Aorta (tissue), 5 donors: ENCODE measurements at regions not wholly inside any gene's neighbourhood (a gene's known extent, or its start where the extent isn't known, plus 50 kb on each side); places are given as distances from the start of the nearest gene placed in this dataset.

ENCODE experiments used
- ATAC-seq: fragments of 200-7000 bp; cut with Tn5 transposase; one replicate; pipeline ENCODE4 v1.9.1; 2022; ENCODE audit warnings: moderate library complexity; ENCODE audit not compliant: low FRiP score
- DNase-seq, 2 donors: peaks; one replicate each; pipeline ENCODE4 v3.0.0-alpha.2; 2020
- H3K27ac ChIP-seq, 2 donors: one replicate each; pipeline ENCODE4 v1.5.1; 2013; ENCODE audit warnings: low read length in 2 of 2, mild to moderate bottlenecking in 2 of 2, moderate library complexity in 2 of 2, control low read depth in 1 of 2, inconsistent platforms in 1 of 2, low read depth in 1 of 2
- H3K27me3 ChIP-seq, 2 donors: one replicate each; pipeline ENCODE4 v1.6.1; 2013; ENCODE audit warnings: control low read depth in 1 of 2, low read length in 1 of 2, mild to moderate bottlenecking in 1 of 2, moderate library complexity in 1 of 2; ENCODE audit not compliant: insufficient read depth in 2 of 2, control insufficient read depth in 1 of 2
- H3K36me3 ChIP-seq, 2 donors: one replicate each; pipeline ENCODE4 v1.6.1; 2013; ENCODE audit warnings: control low read depth in 1 of 2, low read length in 1 of 2, mild to moderate bottlenecking in 1 of 2; ENCODE audit not compliant: insufficient read depth in 2 of 2, control insufficient read depth in 1 of 2
- H3K4me1 ChIP-seq, 2 donors: one replicate each; pipeline ENCODE4 v1.6.1; 2013; ENCODE audit warnings: low read length in 2 of 2, control low read depth in 1 of 2, mild to moderate bottlenecking in 1 of 2, moderate library complexity in 1 of 2; ENCODE audit not compliant: insufficient read depth in 2 of 2, control insufficient read depth in 1 of 2
- H3K4me3 ChIP-seq, 2 donors: one replicate each; pipeline ENCODE4 v1.5.1; 2013; ENCODE audit warnings: low read length in 2 of 2, control low read depth in 1 of 2, mild to moderate bottlenecking in 1 of 2
- H3K9me3 ChIP-seq: one replicate; pipeline ENCODE4 v1.6.1; 2013; ENCODE audit warnings: mild to moderate bottlenecking, low read length; ENCODE audit not compliant: control insufficient read depth
- WGBS, 2 donors: extraction: QIAGEN DNeasy Blood & Tissue Kit; methylation state at CpG; one replicate each; pipeline ENCODE4 v1.1.7; 2013; 5-methylcytosine and 5-hydroxymethylcytosine counted together
- intact Hi-C, 2 donors: fragments of 100-400 bp; cut with DNase I; formaldehyde crosslinking; loops; one replicate each; pipeline versions ENCODE4 v1.14.2 to v1.15.0; 2022
- donor health status: healthy with polysubstance abuse.
- donor health status: Bipolar disorder and iron deficiency.
- donor health status: DM: no; HTN: no; CAD: no.
- donor health status: DM: no; HTN: no; CAD: no.
- donor health status: DM: yes; HTN: yes; CAD: no.

GRCh38 chr2:8223695-8224346 lies 458.0 kb upstream of the ID2 start:
- Histone ChIP-seq H3K4me1 (peaks cover 0 to 5% of the 10 kb centered on the region in 2 donors), H3K9me3 (no peaks in the 10 kb centered on the region), H3K4me3 (no peak overlapping the region), H3K27me3 (no peaks in the 10 kb centered on the region), H3K27ac (no peak overlapping the region), H3K36me3 (no peaks in the 10 kb centered on the region)
- WGBS, 2 donors = 96 to 97% methylated on average over 18 of the region's 18 CpGs
- ATAC-seq (no peak), DNase-seq (no peak)
- intact Hi-C loops = no loop called here

GRCh38 chr2:8224347-8225190 lies 457.3 kb upstream of the ID2 start:
- no peaks in the 10 kb centered on the region for H3K27me3 ChIP-seq
- no peaks in the 10 kb centered on the region for H3K36me3 ChIP-seq
- no peak overlapping the region for H3K4me3 ChIP-seq
- ATAC-seq (no peak), DNase-seq (no peak)
- no peaks in the 10 kb centered on the region for H3K9me3 ChIP-seq
- no peak overlapping the region for H3K27ac ChIP-seq
- peaks cover 0 to 5% of the 10 kb centered on the region in 2 donors for H3K4me1 ChIP-seq
- WGBS, 2 donors = 93 to 96% methylated on average over 16 of the region's 16 CpGs
- intact Hi-C loops = no loop called here

GRCh38 chr2:8225266-8225665 lies 456.6 kb upstream of the ID2 start:
- peak; percentile 34 for ATAC-seq
- no peak for DNase-seq
- H3K27ac ChIP-seq = no peak overlapping the region
- peaks cover 0 to 5% of the 10 kb centered on the region in 2 donors for H3K4me1 ChIP-seq
- intact Hi-C loops = no loop called here
- no peaks in the 10 kb centered on the region for H3K9me3 ChIP-seq
- no peak overlapping the region for H3K4me3 ChIP-seq
- H3K27me3 ChIP-seq = no peaks in the 10 kb centered on the region
- WGBS, 2 donors = 46 to 50% methylated on average over 5 of the region's 5 CpGs
- H3K36me3 ChIP-seq = no peaks in the 10 kb centered on the region

GRCh38 chr2:8225798-8226197 lies 456.1 kb upstream of the ID2 start:
- intact Hi-C loops = no loop called here
- peaks cover 0 to 1% of the 10 kb centered on the region in 2 donors for H3K4me1 ChIP-seq
- no peaks in the 10 kb centered on the region for H3K27me3 ChIP-seq
- H3K27ac ChIP-seq = no peak overlapping the region
- H3K4me3 ChIP-seq = no peak overlapping the region
- no peaks in the 10 kb centered on the region for H3K9me3 ChIP-seq
- H3K36me3 ChIP-seq = no peaks in the 10 kb centered on the region
- WGBS, 2 donors = 94 to 96% methylated on average over 6 of the region's 6 CpGs
- ATAC-seq = no peak
- no peak for DNase-seq

GRCh38 chr2:8229546-8229986 lies 452.3 kb upstream of the ID2 start:
- peak overlapping the region in 1 of 2 donors; percentile 56 for H3K27ac ChIP-seq
- intact Hi-C loops = no loop called here
- H3K27me3 ChIP-seq = no peaks in the 10 kb centered on the region
- peak; percentile 93 for ATAC-seq
- H3K36me3 ChIP-seq = no peaks in the 10 kb centered on the region
- no peaks in the 10 kb centered on the region for H3K9me3 ChIP-seq
- no peaks in the 10 kb centered on the region for H3K4me1 ChIP-seq
- WGBS, 2 donors = 26 to 27% methylated on average over 10 of the region's 10 CpGs
- peak overlapping the region in 1 of 2 donors; percentile 15 for H3K4me3 ChIP-seq
- DNase-seq = peak; percentile 80 to 86

GRCh38 chr2:8230466-8230865 lies 451.4 kb upstream of the ID2 start:
- ATAC-seq (no peak), DNase-seq (no peak)
- Histone ChIP-seq H3K36me3 (no peaks in the 10 kb centered on the region), H3K4me1 (no peaks in the 10 kb centered on the region), H3K4me3 (no peak overlapping the region), H3K27me3 (no peaks in the 10 kb centered on the region), H3K27ac (no peak overlapping the region), H3K9me3 (no peaks in the 10 kb centered on the region)
- WGBS, 2 donors = 95 to 96% methylated on average over 1 of the region's 1 CpG
- intact Hi-C loops = no loop called here

GRCh38 chr2:8231902-8232301 lies 450.0 kb upstream of the ID2 start:
- Histone ChIP-seq H3K4me1 (no peaks in the 10 kb centered on the region), H3K9me3 (no peaks in the 10 kb centered on the region), H3K4me3 (no peak overlapping the region), H3K27ac (no peak overlapping the region), H3K27me3 (no peaks in the 10 kb centered on the region), H3K36me3 (no peaks in the 10 kb centered on the region)
- no peak for ATAC-seq
- 88 to 91% methylated on average over 3 of the region's 3 CpGs for WGBS, 2 donors
- intact Hi-C loops = no loop called here
- DNase-seq = no peak

- Histone ChIP-seq H3K27me3 (no peaks in the 10 kb centered on the region), H3K9me3 (no peaks in the 10 kb centered on the region), H3K4me3 (no peak overlapping the region), H3K4me1 (peaks cover 0 to 3% of the 10 kb centered on the region in 2 donors), H3K27ac (no peak overlapping the region), H3K36me3 (no peaks in the 10 kb centered on the region)
- 80 to 88% methylated on average over 1 of the region's 1 CpG for WGBS, 2 donors
- ATAC-seq (no peak), DNase-seq (no peak)
- intact Hi-C loops = no loop called here
Measured at GRCh38 chr2:8232871-8233270, 449.0 kb upstream of the ID2 start.

- WGBS, 2 donors = 94 to 95% methylated on average over 3 of the region's 3 CpGs
- H3K4me3 ChIP-seq = no peak overlapping the region
- H3K27me3 ChIP-seq = no peaks in the 10 kb centered on the region
- intact Hi-C loops = no loop called here
- peaks cover 0 to 3% of the 10 kb centered on the region in 2 donors for H3K4me1 ChIP-seq
- no peaks in the 10 kb centered on the region for H3K9me3 ChIP-seq
- no peak overlapping the region for H3K27ac ChIP-seq
- DNase-seq (no peak), ATAC-seq (no peak)
- no peaks in the 10 kb centered on the region for H3K36me3 ChIP-seq
Measured at GRCh38 chr2:8234253-8234652, 447.6 kb upstream of the ID2 start.
